HEK293 (cell line): ENCODE measurements at regions not wholly inside any gene's neighbourhood (a gene's known extent, or its start where the extent isn't known, plus 50 kb on each side); places are given as distances from the start of the nearest gene placed in this dataset.

ENCODE experiments used
- CTCF ChIA-PET: fragments of 350-600 bp; formaldehyde crosslinking; extraction: SDS; loops from one replicate; lab custom pipeline; 2021; ENCODE audit warnings: antibody characterized with exemption; lab: Yijun Ruan, JAX
- POLR2A ChIA-PET: fragments of 300-600 bp; formaldehyde crosslinking; extraction: SDS; loops from one replicate; lab custom pipeline; 2020; ENCODE audit warnings: antibody characterized with exemption, inconsistent platforms; lab: Yijun Ruan, JAX
- H3K27ac ChIP-seq: fragments of 200-500 bp; sonication (Bioruptor generic); 2 replicates; pipeline ENCODE4 v1.5.1; 2014; ENCODE audit warnings: low read depth, low read length, control low read depth, inconsistent platforms; ENCODE audit errors: extremely low read depth
- H3K36me3 ChIP-seq, 2 experiments: fragments of 200-500 bp in 1 of 2; sonication (Bioruptor generic) in 1 of 2; 1 replicate in 1 of 2; 2 replicates in 1 of 2; pipeline ENCODE4 v1.5.1; 2014 to 2017; ENCODE audit warnings: inconsistent platforms in 2 of 2, low read length in 2 of 2; ENCODE audit not compliant: control insufficient read depth in 2 of 2, insufficient read depth in 1 of 2
- H3K4me1 ChIP-seq: fragments of 200-500 bp; sonication (Bioruptor generic); 2 replicates; pipeline ENCODE4 v1.5.1; 2014; ENCODE audit warnings: mild to moderate bottlenecking, low read length, inconsistent platforms; ENCODE audit not compliant: control insufficient read depth, insufficient read depth
- H3K4me3 ChIP-seq: 2 replicates; pipeline ENCODE4 v1.5.1; 2011; ENCODE audit warnings: low read depth, mild to moderate bottlenecking, control low read depth, low read length, moderate library complexity
- H3K9me3 ChIP-seq: fragments of 200-500 bp; sonication (Bioruptor generic); 2 replicates; pipeline ENCODE4 v1.5.1; 2014; ENCODE audit warnings: low read depth, low read length, inconsistent platforms; ENCODE audit not compliant: control insufficient read depth, insufficient read depth
- RBAK ChIP-seq: fragments of 450-650 bp; formaldehyde crosslinking; IDR thresholded peaks from 2 replicates; pipeline ENCODE4 v1.5.1; 2016; ENCODE audit warnings: missing biosample characterization, missing genetic modification characterization
- YY2 ChIP-seq: fragments of 450-650 bp; formaldehyde crosslinking; IDR thresholded peaks from 2 replicates; pipeline ENCODE4 v1.5.1; 2016; ENCODE audit warnings: missing biosample characterization, missing genetic modification characterization
- ZBTB7A ChIP-seq: fragments of 450-650 bp; formaldehyde crosslinking; IDR thresholded peaks from 2 replicates; pipeline ENCODE4 v1.5.1; 2016; ENCODE audit warnings: low read depth, missing biosample characterization, missing genetic modification characterization
- ZIC2 ChIP-seq: fragments of 450-650 bp; formaldehyde crosslinking; IDR thresholded peaks from 2 replicates; pipeline ENCODE4 v1.5.1; 2016; ENCODE audit warnings: missing biosample characterization, missing genetic modification characterization
- ZNF138 ChIP-seq: fragments of 450-650 bp; formaldehyde crosslinking; IDR thresholded peaks from 2 replicates; pipeline ENCODE4 v1.5.1; 2016; ENCODE audit warnings: missing biosample characterization, missing genetic modification characterization, borderline replicate concordance
- ZNF561 ChIP-seq: fragments of 450-650 bp; IDR thresholded peaks from 2 replicates; pipeline ENCODE4 v1.5.1; 2018; ENCODE audit warnings: missing biosample characterization, missing genetic modification characterization, borderline replicate concordance
- ZNF624 ChIP-seq: fragments of 450-650 bp; formaldehyde crosslinking; IDR thresholded peaks from 2 replicates; pipeline ENCODE4 v1.5.1; 2017; ENCODE audit warnings: missing biosample characterization, missing genetic modification characterization
- ZNF76 ChIP-seq: fragments of 450-650 bp; formaldehyde crosslinking; IDR thresholded peaks from 2 replicates; pipeline ENCODE4; 2016; ENCODE audit warnings: low read depth, missing biosample characterization, missing genetic modification characterization, borderline replicate concordance
- ZSCAN23 ChIP-seq: fragments of 450-650 bp; formaldehyde crosslinking; IDR thresholded peaks from 2 replicates; pipeline ENCODE4 v1.5.1; 2016; ENCODE audit warnings: missing biosample characterization, missing genetic modification characterization
- TF ChIP-seq, protein P1 (sequence below): fragments of 450-650 bp; formaldehyde crosslinking; IDR thresholded peaks from 2 replicates; pipeline ENCODE4 v1.5.1; 2016; ENCODE audit warnings: missing biosample characterization, missing genetic modification characterization
- TF ChIP-seq, protein P2 (sequence below): fragments of 450-650 bp; formaldehyde crosslinking; IDR thresholded peaks from 2 replicates; pipeline ENCODE4 v1.5.1; 2016; ENCODE audit warnings: missing biosample characterization, missing genetic modification characterization
- TF ChIP-seq, protein P3 (sequence below): fragments of 450-650 bp; formaldehyde crosslinking; conservative IDR thresholded peaks from 2 replicates; pipeline ENCODE4 v1.5.1; 2016; ENCODE audit warnings: low read depth, missing biosample characterization, missing genetic modification characterization
- TF ChIP-seq, protein P4 (sequence below): fragments of 450-650 bp; formaldehyde crosslinking; IDR thresholded peaks from 2 replicates; pipeline ENCODE4 v1.5.1; 2016; ENCODE audit warnings: missing biosample characterization, missing genetic modification characterization
- TF ChIP-seq, protein P5 (sequence below): fragments of 450-650 bp; formaldehyde crosslinking; IDR thresholded peaks from 2 replicates; pipeline ENCODE4 v1.5.1; 2016; ENCODE audit warnings: missing biosample characterization, missing genetic modification characterization, low read depth
- TF ChIP-seq, protein P6 (sequence below): fragments of 450-650 bp; formaldehyde crosslinking; IDR thresholded peaks from 2 replicates; pipeline ENCODE4 v1.5.1; 2016; ENCODE audit warnings: missing biosample characterization, missing genetic modification characterization

DNA sequence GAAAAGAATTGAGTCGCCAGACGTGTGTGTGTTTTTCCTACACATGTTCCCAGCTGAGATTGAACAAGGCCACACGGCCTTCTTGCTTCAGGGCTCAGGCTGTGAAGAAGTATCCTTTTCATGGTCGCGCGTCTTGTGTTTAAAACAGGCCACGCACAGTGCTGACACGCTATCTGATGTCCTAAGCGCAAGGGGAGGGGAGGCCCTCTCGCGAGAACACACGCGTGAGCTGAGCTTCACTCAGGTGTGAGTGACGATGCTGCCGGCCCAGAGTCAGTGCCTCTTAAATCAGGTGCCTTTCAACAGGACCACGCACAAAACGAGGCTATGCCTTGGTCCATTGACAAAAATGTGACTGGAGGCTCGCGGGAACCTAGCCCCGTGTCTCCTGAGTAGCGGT, 103.7 kb downstream of the TEX29 start:
- Histone ChIP-seq H3K36me3 (no peaks in the 10 kb centered on the region), H3K27ac (no peak overlapping the region), H3K9me3 (no peaks in the 10 kb centered on the region), H3K4me3 (no peak overlapping the region), H3K4me1 (no peaks in the 10 kb centered on the region)
- no peak for TF ChIP-seq RBAK (tag by site-specific recombination)
- no peak for TF ChIP-seq YY2
- TF ChIP-seq ZIC2 (tag by site-specific recombination) = no peak
- no peak for TF ChIP-seq ZBTB7A (tag by site-specific recombination)
- TF ChIP-seq, protein P1, sequence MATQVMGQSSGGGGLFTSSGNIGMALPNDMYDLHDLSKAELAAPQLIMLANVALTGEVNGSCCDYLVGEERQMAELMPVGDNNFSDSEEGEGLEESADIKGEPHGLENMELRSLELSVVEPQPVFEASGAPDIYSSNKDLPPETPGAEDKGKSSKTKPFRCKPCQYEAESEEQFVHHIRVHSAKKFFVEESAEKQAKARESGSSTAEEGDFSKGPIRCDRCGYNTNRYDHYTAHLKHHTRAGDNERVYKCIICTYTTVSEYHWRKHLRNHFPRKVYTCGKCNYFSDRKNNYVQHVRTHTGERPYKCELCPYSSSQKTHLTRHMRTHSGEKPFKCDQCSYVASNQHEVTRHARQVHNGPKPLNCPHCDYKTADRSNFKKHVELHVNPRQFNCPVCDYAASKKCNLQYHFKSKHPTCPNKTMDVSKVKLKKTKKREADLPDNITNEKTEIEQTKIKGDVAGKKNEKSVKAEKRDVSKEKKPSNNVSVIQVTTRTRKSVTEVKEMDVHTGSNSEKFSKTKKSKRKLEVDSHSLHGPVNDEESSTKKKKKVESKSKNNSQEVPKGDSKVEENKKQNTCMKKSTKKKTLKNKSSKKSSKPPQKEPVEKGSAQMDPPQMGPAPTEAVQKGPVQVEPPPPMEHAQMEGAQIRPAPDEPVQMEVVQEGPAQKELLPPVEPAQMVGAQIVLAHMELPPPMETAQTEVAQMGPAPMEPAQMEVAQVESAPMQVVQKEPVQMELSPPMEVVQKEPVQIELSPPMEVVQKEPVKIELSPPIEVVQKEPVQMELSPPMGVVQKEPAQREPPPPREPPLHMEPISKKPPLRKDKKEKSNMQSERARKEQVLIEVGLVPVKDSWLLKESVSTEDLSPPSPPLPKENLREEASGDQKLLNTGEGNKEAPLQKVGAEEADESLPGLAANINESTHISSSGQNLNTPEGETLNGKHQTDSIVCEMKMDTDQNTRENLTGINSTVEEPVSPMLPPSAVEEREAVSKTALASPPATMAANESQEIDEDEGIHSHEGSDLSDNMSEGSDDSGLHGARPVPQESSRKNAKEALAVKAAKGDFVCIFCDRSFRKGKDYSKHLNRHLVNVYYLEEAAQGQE = no peak
- TF ChIP-seq, protein P2, sequence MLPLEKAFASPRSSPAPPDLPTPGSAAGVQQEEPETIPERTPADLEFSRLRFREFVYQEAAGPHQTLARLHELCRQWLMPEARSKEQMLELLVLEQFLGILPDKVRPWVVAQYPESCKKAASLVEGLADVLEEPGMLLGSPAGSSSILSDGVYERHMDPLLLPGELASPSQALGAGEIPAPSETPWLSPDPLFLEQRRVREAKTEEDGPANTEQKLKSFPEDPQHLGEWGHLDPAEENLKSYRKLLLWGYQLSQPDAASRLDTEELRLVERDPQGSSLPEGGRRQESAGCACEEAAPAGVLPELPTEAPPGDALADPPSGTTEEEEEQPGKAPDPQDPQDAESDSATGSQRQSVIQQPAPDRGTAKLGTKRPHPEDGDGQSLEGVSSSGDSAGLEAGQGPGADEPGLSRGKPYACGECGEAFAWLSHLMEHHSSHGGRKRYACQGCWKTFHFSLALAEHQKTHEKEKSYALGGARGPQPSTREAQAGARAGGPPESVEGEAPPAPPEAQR = no peak
- TF ChIP-seq, protein P3, sequence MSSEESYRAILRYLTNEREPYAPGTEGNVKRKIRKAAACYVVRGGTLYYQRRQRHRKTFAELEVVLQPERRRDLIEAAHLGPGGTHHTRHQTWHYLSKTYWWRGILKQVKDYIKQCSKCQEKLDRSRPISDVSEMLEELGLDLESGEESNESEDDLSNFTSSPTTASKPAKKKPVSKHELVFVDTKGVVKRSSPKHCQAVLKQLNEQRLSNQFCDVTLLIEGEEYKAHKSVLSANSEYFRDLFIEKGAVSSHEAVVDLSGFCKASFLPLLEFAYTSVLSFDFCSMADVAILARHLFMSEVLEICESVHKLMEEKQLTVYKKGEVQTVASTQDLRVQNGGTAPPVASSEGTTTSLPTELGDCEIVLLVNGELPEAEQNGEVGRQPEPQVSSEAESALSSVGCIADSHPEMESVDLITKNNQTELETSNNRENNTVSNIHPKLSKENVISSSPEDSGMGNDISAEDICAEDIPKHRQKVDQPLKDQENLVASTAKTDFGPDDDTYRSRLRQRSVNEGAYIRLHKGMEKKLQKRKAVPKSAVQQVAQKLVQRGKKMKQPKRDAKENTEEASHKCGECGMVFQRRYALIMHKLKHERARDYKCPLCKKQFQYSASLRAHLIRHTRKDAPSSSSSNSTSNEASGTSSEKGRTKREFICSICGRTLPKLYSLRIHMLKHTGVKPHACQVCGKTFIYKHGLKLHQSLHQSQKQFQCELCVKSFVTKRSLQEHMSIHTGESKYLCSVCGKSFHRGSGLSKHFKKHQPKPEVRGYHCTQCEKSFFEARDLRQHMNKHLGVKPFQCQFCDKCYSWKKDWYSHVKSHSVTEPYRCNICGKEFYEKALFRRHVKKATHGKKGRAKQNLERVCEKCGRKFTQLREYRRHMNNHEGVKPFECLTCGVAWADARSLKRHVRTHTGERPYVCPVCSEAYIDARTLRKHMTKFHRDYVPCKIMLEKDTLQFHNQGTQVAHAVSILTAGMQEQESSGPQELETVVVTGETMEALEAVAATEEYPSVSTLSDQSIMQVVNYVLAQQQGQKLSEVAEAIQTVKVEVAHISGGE (tag by site-specific recombination) = no peak
- TF ChIP-seq ZNF138 (tag by site-specific recombination) = no peak
- TF ChIP-seq, protein P4, sequence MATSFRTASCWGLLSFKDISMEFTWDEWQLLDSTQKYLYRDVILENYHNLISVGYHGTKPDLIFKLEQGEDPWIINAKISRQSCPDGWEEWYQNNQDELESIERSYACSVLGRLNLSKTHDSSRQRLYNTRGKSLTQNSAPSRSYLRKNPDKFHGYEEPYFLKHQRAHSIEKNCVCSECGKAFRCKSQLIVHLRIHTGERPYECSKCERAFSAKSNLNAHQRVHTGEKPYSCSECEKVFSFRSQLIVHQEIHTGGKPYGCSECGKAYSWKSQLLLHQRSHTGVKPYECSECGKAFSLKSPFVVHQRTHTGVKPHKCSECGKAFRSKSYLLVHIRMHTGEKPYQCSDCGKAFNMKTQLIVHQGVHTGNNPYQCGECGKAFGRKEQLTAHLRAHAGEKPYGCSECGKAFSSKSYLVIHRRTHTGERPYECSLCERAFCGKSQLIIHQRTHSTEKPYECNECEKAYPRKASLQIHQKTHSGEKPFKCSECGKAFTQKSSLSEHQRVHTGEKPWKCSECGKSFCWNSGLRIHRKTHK = no peak
- TF ChIP-seq, protein P5, sequence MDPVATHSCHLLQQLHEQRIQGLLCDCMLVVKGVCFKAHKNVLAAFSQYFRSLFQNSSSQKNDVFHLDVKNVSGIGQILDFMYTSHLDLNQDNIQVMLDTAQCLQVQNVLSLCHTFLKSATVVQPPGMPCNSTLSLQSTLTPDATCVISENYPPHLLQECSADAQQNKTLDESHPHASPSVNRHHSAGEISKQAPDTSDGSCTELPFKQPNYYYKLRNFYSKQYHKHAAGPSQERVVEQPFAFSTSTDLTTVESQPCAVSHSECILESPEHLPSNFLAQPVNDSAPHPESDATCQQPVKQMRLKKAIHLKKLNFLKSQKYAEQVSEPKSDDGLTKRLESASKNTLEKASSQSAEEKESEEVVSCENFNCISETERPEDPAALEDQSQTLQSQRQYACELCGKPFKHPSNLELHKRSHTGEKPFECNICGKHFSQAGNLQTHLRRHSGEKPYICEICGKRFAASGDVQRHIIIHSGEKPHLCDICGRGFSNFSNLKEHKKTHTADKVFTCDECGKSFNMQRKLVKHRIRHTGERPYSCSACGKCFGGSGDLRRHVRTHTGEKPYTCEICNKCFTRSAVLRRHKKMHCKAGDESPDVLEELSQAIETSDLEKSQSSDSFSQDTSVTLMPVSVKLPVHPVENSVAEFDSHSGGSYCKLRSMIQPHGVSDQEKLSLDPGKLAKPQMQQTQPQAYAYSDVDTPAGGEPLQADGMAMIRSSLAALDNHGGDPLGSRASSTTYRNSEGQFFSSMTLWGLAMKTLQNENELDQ (tag by site-specific recombination) = no peak
- TF ChIP-seq ZNF561 (tag by site-specific recombination) = no peak
- no peak for TF ChIP-seq ZNF76 (tag by site-specific recombination)
- TF ChIP-seq, protein P6, sequence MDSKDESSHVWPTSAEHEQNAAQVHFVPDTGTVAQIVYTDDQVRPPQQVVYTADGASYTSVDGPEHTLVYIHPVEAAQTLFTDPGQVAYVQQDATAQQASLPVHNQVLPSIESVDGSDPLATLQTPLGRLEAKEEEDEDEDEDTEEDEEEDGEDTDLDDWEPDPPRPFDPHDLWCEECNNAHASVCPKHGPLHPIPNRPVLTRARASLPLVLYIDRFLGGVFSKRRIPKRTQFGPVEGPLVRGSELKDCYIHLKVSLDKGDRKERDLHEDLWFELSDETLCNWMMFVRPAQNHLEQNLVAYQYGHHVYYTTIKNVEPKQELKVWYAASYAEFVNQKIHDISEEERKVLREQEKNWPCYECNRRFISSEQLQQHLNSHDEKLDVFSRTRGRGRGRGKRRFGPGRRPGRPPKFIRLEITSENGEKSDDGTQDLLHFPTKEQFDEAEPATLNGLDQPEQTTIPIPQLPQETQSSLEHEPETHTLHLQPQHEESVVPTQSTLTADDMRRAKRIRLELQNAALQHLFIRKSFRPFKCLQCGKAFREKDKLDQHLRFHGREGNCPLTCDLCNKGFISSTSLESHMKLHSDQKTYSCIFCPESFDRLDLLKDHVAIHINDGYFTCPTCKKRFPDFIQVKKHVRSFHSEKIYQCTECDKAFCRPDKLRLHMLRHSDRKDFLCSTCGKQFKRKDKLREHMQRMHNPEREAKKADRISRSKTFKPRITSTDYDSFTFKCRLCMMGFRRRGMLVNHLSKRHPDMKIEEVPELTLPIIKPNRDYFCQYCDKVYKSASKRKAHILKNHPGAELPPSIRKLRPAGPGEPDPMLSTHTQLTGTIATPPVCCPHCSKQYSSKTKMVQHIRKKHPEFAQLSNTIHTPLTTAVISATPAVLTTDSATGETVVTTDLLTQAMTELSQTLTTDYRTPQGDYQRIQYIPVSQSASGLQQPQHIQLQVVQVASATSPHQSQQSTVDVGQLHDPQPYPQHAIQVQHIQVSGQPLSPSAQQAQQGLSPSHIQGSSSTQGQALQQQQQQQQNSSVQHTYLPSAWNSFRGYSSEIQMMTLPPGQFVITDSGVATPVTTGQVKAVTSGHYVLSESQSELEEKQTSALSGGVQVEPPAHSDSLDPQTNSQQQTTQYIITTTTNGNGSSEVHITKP (tag by site-specific recombination) = no peak
- TF ChIP-seq ZSCAN23 = no peak
- no peak for TF ChIP-seq ZNF624 (tag by site-specific recombination)
- POLR2A ChIA-PET = no interaction called here
- CTCF ChIA-PET = no interaction called here
